Lower leg skin (tissue), 4 donors: ENCODE measurements at regions not wholly inside any gene's neighbourhood (a gene's known extent, or its start where the extent isn't known, plus 50 kb on each side); places are given as distances from the start of the nearest gene placed in this dataset.

Experiments
- DNase-seq, 2 donors: peaks; one replicate each; pipeline ENCODE4 v3.0.0-alpha.2; 2019; ENCODE audit warnings: low spot score in 2 of 2
- H3K4me3 ChIP-seq: fragments of 200-600 bp; sonication (generic); 2 replicates; pipeline ENCODE4 v1.5.1; 2017; ENCODE audit warnings: mild to moderate bottlenecking, low read depth; ENCODE audit not compliant: poor library complexity, severe bottlenecking
- POLR2A ChIP-seq, 2 donors: fragments of 450-650 bp; IDR thresholded peaks; one replicate each; pipeline ENCODE4 v1.6.1; 2016 to 2017; ENCODE audit warnings: antibody characterized with exemption in 2 of 2, mild to moderate bottlenecking in 1 of 2, moderate library complexity in 1 of 2
- WGBS, 2 donors: methylation state at CpG; one replicate each; pipeline ENCODE4 v1.1.5; 2018; 5-methylcytosine and 5-hydroxymethylcytosine counted together
- intact Hi-C: fragments of 100-400 bp; cut with DNase I; formaldehyde crosslinking; loops from one replicate; pipeline ENCODE4 v1.15.0; 2023; ENCODE audit warnings: low total_unique reads
- TF ChIP-seq, protein P1 (sequence below), 3 donors: fragments of 450-650 bp; IDR thresholded peaks; one replicate each; pipeline ENCODE4 v1.5.1; 2016; ENCODE audit warnings: antibody characterized with exemption in 3 of 3, mild to moderate bottlenecking in 3 of 3, moderate library complexity in 2 of 3

DNA sequence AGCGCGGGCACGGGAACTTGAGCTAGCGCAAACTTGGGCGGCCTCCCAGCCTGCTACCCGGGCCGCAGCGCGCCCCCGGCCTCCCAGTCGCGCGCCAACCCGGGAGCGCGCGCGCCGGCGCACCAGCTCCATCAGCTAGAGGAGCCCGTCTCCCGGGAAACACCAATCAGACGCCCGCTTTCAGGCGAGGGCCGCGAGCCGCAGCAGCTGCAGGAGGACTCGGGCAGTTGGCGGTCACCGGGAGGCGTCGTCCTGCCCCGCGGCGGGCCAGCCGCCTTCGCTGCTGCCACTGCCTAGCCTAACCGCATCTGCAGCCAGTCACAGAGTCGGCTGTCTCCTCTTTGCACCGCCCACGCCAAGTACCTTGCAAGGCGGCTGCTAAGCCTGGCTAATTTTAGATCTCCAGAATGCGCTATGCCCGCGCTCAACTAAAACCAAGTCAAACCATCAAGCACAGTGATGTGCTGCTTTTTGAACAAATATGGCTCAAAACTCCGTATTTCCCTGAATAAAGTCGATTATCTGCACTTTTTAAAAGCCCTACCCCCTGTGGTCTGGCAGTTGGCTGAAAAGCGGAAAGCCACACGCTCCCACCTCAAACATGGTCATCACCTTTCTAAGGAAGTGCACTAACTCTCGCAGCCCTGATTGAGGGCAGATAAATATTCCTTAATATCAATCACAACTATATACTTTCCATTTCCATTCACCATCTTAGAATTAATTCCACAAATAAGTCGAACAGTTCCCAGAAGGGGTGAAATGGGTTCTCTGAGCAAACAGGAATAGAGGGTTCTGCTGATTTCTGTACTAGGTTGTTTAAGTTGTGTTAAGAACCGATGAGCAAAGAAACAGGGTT, 221.8 kb downstream of the MEF2C start:
- TF ChIP-seq POLR2A (IDR thresholded peaks at IDR 0.05), result no peak
- TF ChIP-seq, protein P1, sequence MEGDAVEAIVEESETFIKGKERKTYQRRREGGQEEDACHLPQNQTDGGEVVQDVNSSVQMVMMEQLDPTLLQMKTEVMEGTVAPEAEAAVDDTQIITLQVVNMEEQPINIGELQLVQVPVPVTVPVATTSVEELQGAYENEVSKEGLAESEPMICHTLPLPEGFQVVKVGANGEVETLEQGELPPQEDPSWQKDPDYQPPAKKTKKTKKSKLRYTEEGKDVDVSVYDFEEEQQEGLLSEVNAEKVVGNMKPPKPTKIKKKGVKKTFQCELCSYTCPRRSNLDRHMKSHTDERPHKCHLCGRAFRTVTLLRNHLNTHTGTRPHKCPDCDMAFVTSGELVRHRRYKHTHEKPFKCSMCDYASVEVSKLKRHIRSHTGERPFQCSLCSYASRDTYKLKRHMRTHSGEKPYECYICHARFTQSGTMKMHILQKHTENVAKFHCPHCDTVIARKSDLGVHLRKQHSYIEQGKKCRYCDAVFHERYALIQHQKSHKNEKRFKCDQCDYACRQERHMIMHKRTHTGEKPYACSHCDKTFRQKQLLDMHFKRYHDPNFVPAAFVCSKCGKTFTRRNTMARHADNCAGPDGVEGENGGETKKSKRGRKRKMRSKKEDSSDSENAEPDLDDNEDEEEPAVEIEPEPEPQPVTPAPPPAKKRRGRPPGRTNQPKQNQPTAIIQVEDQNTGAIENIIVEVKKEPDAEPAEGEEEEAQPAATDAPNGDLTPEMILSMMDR (IDR thresholded peaks at IDR 0.05), result no peak
- WGBS, 2 donors, result 3 to 5% methylated on average over 19 to 38 of the region's 53 CpGs
- H3K4me3 ChIP-seq, result no peak overlapping the region
- intact Hi-C loops, result no loop called here
- no peak for DNase-seq

DNA sequence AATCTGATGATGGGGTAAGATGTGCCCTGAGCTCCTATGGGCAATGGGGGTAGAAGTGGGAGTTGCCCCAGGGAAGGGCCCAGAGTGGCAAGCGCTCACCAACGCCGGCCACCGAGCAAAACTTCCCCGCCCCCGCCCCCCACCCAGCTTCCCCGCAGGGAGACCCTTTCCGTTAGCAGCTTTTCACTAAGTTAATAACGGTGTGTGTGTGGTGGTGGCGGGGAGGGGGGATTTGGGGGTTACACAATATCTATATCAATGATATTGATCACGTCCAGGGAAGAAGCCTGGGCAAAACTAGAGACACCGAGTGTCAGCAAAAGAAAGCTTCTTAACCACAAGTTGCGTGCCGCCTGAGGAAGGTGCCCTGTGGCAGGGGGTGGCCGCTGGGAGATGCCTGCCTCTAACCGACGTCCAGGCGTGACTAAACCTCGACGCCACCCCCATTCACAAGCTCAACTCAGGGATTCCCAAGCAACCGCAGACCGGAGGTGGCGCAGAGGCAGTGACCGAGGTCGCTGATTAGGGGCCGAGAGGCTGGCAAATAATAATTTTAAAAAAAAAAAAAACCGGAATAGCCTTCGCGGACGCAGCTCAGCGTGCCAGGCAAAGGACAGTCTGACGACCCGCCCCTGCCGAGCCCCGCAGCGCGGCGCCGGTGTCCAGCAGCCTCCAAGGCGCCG, 222.6 kb downstream of the MEF2C start:
- WGBS, 2 donors, result 5 to 8% methylated on average over 39 to 41 of the region's 41 CpGs
- no peak for DNase-seq
- no peak for TF ChIP-seq POLR2A (IDR thresholded peaks at IDR 0.05)
- TF ChIP-seq, protein P1 (IDR thresholded peaks at IDR 0.05), result no peak
- intact Hi-C loops, result no loop called here
- H3K4me3 ChIP-seq, result no peak overlapping the region

DNA sequence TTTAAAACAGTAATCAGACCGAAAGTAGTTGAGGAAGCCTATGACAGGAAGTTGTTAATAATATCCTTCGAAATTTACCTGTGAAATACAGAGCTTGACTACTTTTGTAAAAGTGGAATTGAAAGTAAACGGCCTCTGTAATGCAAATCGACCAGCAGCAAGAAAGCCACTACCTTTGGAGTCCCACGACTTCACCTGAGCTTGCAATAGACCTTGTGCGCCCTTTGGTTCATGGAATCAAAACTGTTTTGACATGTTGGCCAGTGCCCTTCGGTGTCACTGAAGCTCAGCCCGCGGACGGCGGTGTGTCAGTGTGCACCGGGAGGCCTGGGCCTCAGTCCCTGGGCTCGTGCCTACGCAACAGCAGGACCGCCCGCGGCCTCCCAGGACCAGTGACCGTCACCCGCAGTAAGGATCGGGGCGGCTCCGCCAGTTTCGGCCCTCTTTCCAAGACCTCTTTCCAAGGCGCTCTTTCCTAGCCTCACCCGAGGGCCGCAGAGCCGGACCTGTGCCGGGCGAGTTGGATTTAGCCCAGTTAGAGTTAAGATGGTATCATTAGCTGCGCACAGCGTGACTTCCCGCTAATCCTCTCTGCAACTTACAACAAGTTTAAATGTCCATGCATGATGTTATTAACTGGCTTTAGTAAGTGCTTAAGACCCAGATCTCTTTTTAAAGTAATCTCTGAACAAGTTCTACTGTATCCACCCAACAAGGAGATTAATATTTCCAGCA, 223.3 kb downstream of the MEF2C start:
- no peak for DNase-seq
- 17 to 21% methylated on average over 31 to 32 of the region's 32 CpGs for WGBS, 2 donors
- H3K4me3 ChIP-seq, result no peak overlapping the region
- intact Hi-C loops, result no loop called here
- no peak for TF ChIP-seq POLR2A (IDR thresholded peaks at IDR 0.05)
- TF ChIP-seq, protein P1 (IDR thresholded peaks at IDR 0.05), result no peak

DNA sequence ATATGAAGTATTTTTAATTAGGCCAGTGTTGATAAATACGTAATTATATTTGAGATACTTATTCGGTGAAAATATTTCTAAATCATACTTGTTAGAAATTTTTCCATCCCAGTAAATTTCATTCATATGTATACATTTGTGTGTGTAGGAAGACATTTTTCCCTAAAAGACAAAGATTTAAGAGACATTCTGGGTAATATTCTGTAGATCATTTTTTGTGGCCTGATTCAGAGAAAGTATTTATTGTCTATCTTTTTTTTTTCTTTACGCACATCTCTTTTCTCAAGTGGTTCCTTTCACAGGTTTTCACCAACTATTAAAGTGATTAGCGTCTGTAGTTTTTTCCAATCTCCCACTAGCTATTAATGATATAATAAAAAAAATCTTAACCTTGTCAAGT, 224.1 kb downstream of the MEF2C start:
- WGBS, 2 donors, result 80 to 88% methylated on average over 4 of the region's 4 CpGs
- H3K4me3 ChIP-seq, result no peak overlapping the region
- TF ChIP-seq, protein P1 (IDR thresholded peaks at IDR 0.05), result no peak
- TF ChIP-seq POLR2A (IDR thresholded peaks at IDR 0.05), result no peak
- DNase-seq, result no peak
- intact Hi-C loops, result no loop called here

DNA sequence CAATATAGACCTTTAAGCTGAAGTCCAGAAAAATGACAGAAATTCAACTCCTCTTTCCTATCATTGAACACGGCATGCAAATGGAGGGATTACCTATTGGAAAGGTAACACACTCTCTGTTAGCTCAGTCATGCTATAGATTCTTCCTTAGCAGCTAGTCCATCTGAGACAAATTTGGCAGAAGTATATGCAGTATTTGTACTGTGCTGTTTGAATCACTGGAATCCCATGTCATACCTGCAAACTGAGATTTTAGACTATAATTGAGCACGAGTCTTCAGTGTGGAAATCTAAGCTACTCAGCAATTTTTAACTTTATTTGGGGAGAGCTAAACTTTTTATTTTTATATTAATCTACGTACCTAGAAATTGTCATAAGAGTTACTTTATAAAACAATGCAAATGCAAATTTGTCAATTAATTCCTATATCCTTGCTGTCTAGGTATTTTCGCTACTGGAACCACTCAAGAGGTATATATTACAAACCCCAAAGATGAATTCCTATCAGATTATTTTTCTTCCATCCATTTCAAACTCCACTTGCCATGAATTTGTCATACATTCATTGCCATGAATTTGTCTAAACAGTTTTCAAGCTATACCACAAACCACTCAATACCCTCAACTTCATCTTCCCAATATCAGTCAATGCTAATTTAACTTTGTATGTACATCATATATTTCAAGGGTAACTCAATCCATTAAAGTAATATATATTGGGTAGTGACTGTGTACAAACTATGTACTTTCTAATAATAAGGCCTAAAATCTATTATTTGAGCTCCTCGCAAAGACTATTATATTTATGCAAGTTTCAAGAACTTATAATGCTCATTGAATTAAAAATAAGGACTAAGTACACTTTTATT, 224.8 kb downstream of the MEF2C start:
- H3K4me3 ChIP-seq, result no peak overlapping the region
- WGBS, 2 donors, result 84 to 85% methylated on average over 5 of the region's 5 CpGs
- no peak for TF ChIP-seq POLR2A (IDR thresholded peaks at IDR 0.05)
- TF ChIP-seq, protein P1 (IDR thresholded peaks at IDR 0.05), result no peak
- intact Hi-C loops, result no loop called here
- DNase-seq, result no peak
